ENCODE measurements at regions not wholly inside any gene's neighbourhood (a gene's known extent, or its start where the extent isn't known, plus 50 kb on each side); places are given as distances from the start of the nearest gene placed in this dataset.
"Not testable (repeated sequence)": the region's sequence is repeated elsewhere in the genome, so short reads cannot be mapped to it uniquely, and the experiment has no call there.

GRCh38 chr6:130720076-130720715 is 107.0 kb upstream of the SMLR1 start:
- ChIA-PET CTCF (interaction anchor here (0.6 kb wide), 1 partner anchor 946 kb away, joined by 3 read pairs; no protein-coding TSS in a partner anchor), POLR2A (no interaction called here)
- Histone ChIP-seq H3K27me3 (ENCODE audit: control insufficient read depth, insufficient read depth, low read length) (no peaks in the 10 kb centered on the region; the same call in 1 of the 2 replicates), H3K4me3 (ENCODE audit: low read depth, low read length) (no peak overlapping the region), H3K36me3 (ENCODE audit: control insufficient read depth, insufficient read depth, low read length) (no peaks in the 10 kb centered on the region)
- no peak for TF ChIP-seq CTCF (IDR thresholded peaks at IDR 0.05; ENCODE audit: insufficient read depth, low read depth, low read length)
- DNase-seq (ENCODE audit: low read depth) = no peak

- no peak for TF ChIP-seq CTCF (IDR thresholded peaks at IDR 0.05; ENCODE audit: insufficient read depth, low read depth, low read length)
- Histone ChIP-seq H3K27me3 (ENCODE audit: control insufficient read depth, insufficient read depth, low read length) (no peaks in the 10 kb centered on the region), H3K4me3 (ENCODE audit: low read depth, low read length) (no peak overlapping the region), H3K36me3 (ENCODE audit: control insufficient read depth, insufficient read depth, low read length) (no peaks in the 10 kb centered on the region)
- POLR2A ChIA-PET = no interaction called here
- CTCF ChIA-PET = interaction anchor here (0.6 to 2.0 kb wide), 4 partner anchors 22 to 430 kb away, joined by 3 to 6 read pairs (median 4); no protein-coding TSS in a partner anchor
- DNase-seq (ENCODE audit: low read depth) = no peak
These were observed 103.1 kb upstream of the SMLR1 start for GRCh38 chr6:130724089-130724488.

- H3K36me3 ChIP-seq (ENCODE audit: control insufficient read depth, insufficient read depth, low read length) = no peaks in the 10 kb centered on the region
- DNase-seq (ENCODE audit: low read depth) = no peak
- no peak for TF ChIP-seq CTCF (IDR thresholded peaks at IDR 0.05; ENCODE audit: insufficient read depth, low read depth, low read length)
- H3K27me3 ChIP-seq (ENCODE audit: control insufficient read depth, insufficient read depth, low read length) = no peaks in the 10 kb centered on the region
- H3K4me3 ChIP-seq (ENCODE audit: low read depth, low read length) = no peak overlapping the region
- CTCF ChIA-PET = interaction anchor here (0.7 to 2.0 kb wide), 4 partner anchors 13 to 21 kb away, joined by 3 to 5 read pairs (median 4); no protein-coding TSS in a partner anchor
- POLR2A ChIA-PET = no interaction called here
These were observed 101.7 kb upstream of the SMLR1 start for GRCh38 chr6:130725551-130725950.

- DNase-seq (ENCODE audit: low read depth); H3K36me3 ChIP-seq (ENCODE audit: control insufficient read depth, insufficient read depth, low read length); POLR2A ChIA-PET; H3K27me3 ChIP-seq (ENCODE audit: control insufficient read depth, insufficient read depth, low read length); H3K4me3 ChIP-seq (ENCODE audit: low read depth, low read length); CTCF ChIA-PET: not testable (repeated sequence)
These were observed 99.1 kb upstream of the SMLR1 start for GRCh38 chr6:130728064-130728463.

- DNase-seq (ENCODE audit: low read depth) = no peak
- Histone ChIP-seq H3K27me3 (ENCODE audit: control insufficient read depth, insufficient read depth, low read length) (no peaks in the 10 kb centered on the region), H3K36me3 (ENCODE audit: control insufficient read depth, insufficient read depth, low read length) (no peaks in the 10 kb centered on the region), H3K4me3 (ENCODE audit: low read depth, low read length) (no peak overlapping the region)
- CTCF ChIA-PET = no interaction called here
- TF ChIP-seq CTCF (IDR thresholded peaks at IDR 0.05; ENCODE audit: insufficient read depth, low read depth, low read length) = no peak
- POLR2A ChIA-PET = no interaction called here
These were observed 96.6 kb upstream of the SMLR1 start for GRCh38 chr6:130730600-130730999.

- Histone ChIP-seq H3K36me3 (ENCODE audit: control insufficient read depth, insufficient read depth, low read length) (no peaks in the 10 kb centered on the region), H3K4me3 (ENCODE audit: low read depth, low read length) (no peak overlapping the region), H3K27me3 (ENCODE audit: control insufficient read depth, insufficient read depth, low read length) (no peaks in the 10 kb centered on the region)
- DNase-seq (ENCODE audit: low read depth) = no peak
- TF ChIP-seq CTCF (IDR thresholded peaks at IDR 0.05; ENCODE audit: insufficient read depth, low read depth, low read length) = no peak
- POLR2A ChIA-PET = no interaction called here
- CTCF ChIA-PET = no interaction called here
These were observed 93.0 kb upstream of the SMLR1 start for GRCh38 chr6:130734161-130734560.

Data from BJ (cell line).